Gastrocnemius medialis (tissue), 4 donors: ENCODE measurements at regions not wholly inside any gene's neighbourhood (a gene's known extent, or its start where the extent isn't known, plus 50 kb on each side); places are given as distances from the start of the nearest gene placed in this dataset.

Source experiments
- ATAC-seq, 2 donors: fragments of 150-250 bp; one replicate each; pipeline ENCODE4 v1.9.1; 2016
- DNase-seq, 2 donors: peaks; one replicate each; pipeline ENCODE4 v3.0.0-alpha.2; 2019
- H3K27ac ChIP-seq, 4 donors: fragments of 200-600 bp; sonication (generic); 1 replicate in 1 of 4; 2 replicates in 3 of 4; pipeline ENCODE4 v1.5.1; 2016 to 2018; ENCODE audit warnings: mild to moderate bottlenecking in 2 of 4, moderate library complexity in 1 of 4
- H3K27me3 ChIP-seq, 3 donors: fragments of 200-600 bp; sonication (generic) in 2 of 3; 1 replicate in 1 of 3; 2 replicates in 2 of 3; pipeline versions ENCODE4 v1.5.1 to v1.6.0; 2016 to 2019; ENCODE audit warnings: mild to moderate bottlenecking in 1 of 3, moderate library complexity in 1 of 3
- H3K36me3 ChIP-seq, 2 donors: fragments of 200-600 bp; sonication (generic) in 1 of 2; one replicate each; pipeline ENCODE4 v1.5.1; 2017 to 2018
- H3K4me1 ChIP-seq, 2 donors: fragments of 200-600 bp; sonication (generic) in 1 of 2; one replicate each; pipeline ENCODE4 v1.5.1; 2016 to 2017; ENCODE audit warnings: mild to moderate bottlenecking in 2 of 2
- H3K4me3 ChIP-seq, 4 donors: fragments of 200-600 bp; sonication (generic) in 3 of 4; 1 replicate in 1 of 4; 2 replicates in 3 of 4; pipeline ENCODE4 v1.5.1; 2016 to 2019; ENCODE audit warnings: mild to moderate bottlenecking in 2 of 4
- H3K9me3 ChIP-seq, 3 donors: fragments of 200-600 bp; sonication (generic) in 2 of 3; 1 replicate in 1 of 3; 2 replicates in 2 of 3; pipeline ENCODE4 v1.5.1; 2016 to 2019
- CTCF ChIP-seq, 5 experiments: fragments of 450-650 bp in 3 of 5; fragments of 200-600 bp in 2 of 5; sonication (generic) in 2 of 5; IDR thresholded peaks in 4 of 5; conservative IDR thresholded peaks in 1 of 5; 1 replicate in 4 of 5; 2 replicates in 1 of 5; pipeline ENCODE4 v1.5.1; 2016 to 2019; ENCODE audit warnings: antibody characterized with exemption in 5 of 5, mild to moderate bottlenecking in 3 of 5, moderate library complexity in 3 of 5
- POLR2A ChIP-seq, 2 donors: fragments of 450-650 bp; IDR thresholded peaks; one replicate each; pipeline ENCODE4 v1.6.1; 2017; ENCODE audit warnings: antibody characterized with exemption in 2 of 2, mild to moderate bottlenecking in 2 of 2, moderate library complexity in 2 of 2
- in situ Hi-C, 4 donors: fragments of 200-750 bp; cut with MboI; loops; one replicate each; pipeline versions ENCODE4 v1.15.0 to v1.8.0; 2017; ENCODE audit warnings: low sequenced_read_pairs in 4 of 4
- intact Hi-C: fragments of 100-400 bp; cut with DNase I; formaldehyde crosslinking; loops from one replicate; pipeline ENCODE4 v1.15.1; 2023; ENCODE audit warnings: low total_unique reads

DNA sequence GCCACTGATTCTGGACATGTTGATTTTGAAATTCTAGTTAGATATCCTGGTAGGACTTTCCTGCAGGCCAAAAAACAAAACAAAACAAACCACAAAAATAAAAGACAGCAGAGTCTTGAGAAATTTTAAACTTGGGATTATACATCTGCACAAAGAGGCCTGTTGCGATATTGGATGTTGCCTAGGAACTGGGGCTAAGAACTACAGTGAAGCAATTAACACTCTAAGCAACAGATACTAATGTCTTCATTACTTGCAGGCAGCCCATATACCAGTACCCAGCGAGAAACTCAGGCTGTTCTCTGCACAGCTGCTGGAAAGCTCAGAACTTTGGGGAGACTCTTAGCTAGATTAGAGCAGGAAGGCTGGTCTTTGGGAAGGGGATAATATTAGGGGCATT is 69.1 kb upstream of the SCOC start:
- Histone ChIP-seq H3K27me3 (no peaks in the 10 kb centered on the region), H3K9me3 (no peaks in the 10 kb centered on the region), H3K27ac (no peak overlapping the region), H3K4me3 (no peak overlapping the region), H3K36me3 (no peaks in the 10 kb centered on the region), H3K4me1 (peaks cover 17 to 28% of the 10 kb centered on the region in 2 donors)
- intact Hi-C loops (no loop called here), in situ Hi-C loops (no loop called here)
- TF ChIP-seq CTCF (IDR thresholded peaks at IDR 0.05 in 4 of 5, conservative IDR thresholded peaks at IDR 0.05 in 1 of 5), result no peak
- TF ChIP-seq POLR2A (IDR thresholded peaks at IDR 0.05), result no peak
- ATAC-seq, result no peak
- no peak for DNase-seq

GRCh38 chr4:140302151-140302859 is 71.1 kb upstream of the SCOC start:
- intact Hi-C loops (no loop called here), in situ Hi-C loops (no loop called here)
- ATAC-seq (peak; percentile 65 to 80), DNase-seq (no peak)
- H3K27ac ChIP-seq, result peak overlapping the region in 1 of 4 donors; percentile 31
- H3K4me1 ChIP-seq, result peaks cover 0 to 12% of the 10 kb centered on the region in 2 donors
- no peaks in the 10 kb centered on the region for H3K27me3 ChIP-seq
- no peaks in the 10 kb centered on the region for H3K36me3 ChIP-seq
- H3K9me3 ChIP-seq, result no peaks in the 10 kb centered on the region
- H3K4me3 ChIP-seq, result no peak overlapping the region
- TF ChIP-seq POLR2A (IDR thresholded peaks at IDR 0.05), result no peak
- no peak for TF ChIP-seq CTCF (IDR thresholded peaks at IDR 0.05 in 4 of 5, conservative IDR thresholded peaks at IDR 0.05 in 1 of 5)

- H3K4me1 ChIP-seq, result peaks cover 3 to 12% of the 10 kb centered on the region in 2 donors
- H3K27me3 ChIP-seq, result no peaks in the 10 kb centered on the region
- ATAC-seq (no peak), DNase-seq (no peak)
- in situ Hi-C loops (no loop called here), intact Hi-C loops (no loop called here)
- no peak overlapping the region for H3K27ac ChIP-seq
- TF ChIP-seq POLR2A (IDR thresholded peaks at IDR 0.05) (no peak), CTCF (IDR thresholded peaks at IDR 0.05 in 4 of 5, conservative IDR thresholded peaks at IDR 0.05 in 1 of 5) (no peak)
- H3K9me3 ChIP-seq, result no peaks in the 10 kb centered on the region
- no peak overlapping the region for H3K4me3 ChIP-seq
- no peaks in the 10 kb centered on the region for H3K36me3 ChIP-seq
Measured at GRCh38 chr4:140300271-140300970, 73.0 kb upstream of the SCOC start.

DNA sequence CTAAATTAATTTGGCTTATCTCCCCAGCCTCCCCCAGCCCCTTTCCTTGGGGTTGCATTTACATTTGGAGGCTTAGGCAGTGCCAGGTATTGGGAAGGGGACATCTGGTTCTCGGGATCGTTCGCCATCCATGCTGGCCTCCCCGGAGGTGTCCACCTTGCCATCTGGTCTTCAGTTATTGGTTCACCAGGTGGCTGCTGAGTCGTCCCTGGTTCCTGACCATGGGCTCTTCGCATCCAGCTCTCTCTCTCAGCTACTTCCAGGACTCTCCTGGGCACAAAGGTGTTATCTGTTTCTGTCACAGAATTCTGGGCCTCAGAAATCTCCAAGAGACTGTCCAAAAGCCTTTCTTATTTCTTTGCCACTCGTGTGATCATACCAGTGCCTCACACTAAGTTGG is 75.4 kb upstream of the SCOC start:
- Histone ChIP-seq H3K9me3 (no peaks in the 10 kb centered on the region), H3K27me3 (no peaks in the 10 kb centered on the region), H3K27ac (no peak overlapping the region), H3K4me1 (peaks cover 3 to 12% of the 10 kb centered on the region in 2 donors), H3K36me3 (no peaks in the 10 kb centered on the region), H3K4me3 (no peak overlapping the region)
- intact Hi-C loops (no loop called here), in situ Hi-C loops (no loop called here)
- DNase-seq (no peak), ATAC-seq (no peak)
- no peak for TF ChIP-seq POLR2A (IDR thresholded peaks at IDR 0.05)
- TF ChIP-seq CTCF (IDR thresholded peaks at IDR 0.05 in 4 of 5, conservative IDR thresholded peaks at IDR 0.05 in 1 of 5), result no peak
